GM19463 (cell line): ENCODE measurements at regions not wholly inside any gene's neighbourhood (a gene's known extent, or its start where the extent isn't known, plus 50 kb on each side); places are given as distances from the start of the nearest gene placed in this dataset.
"Not testable (repeated sequence)": the region's sequence is repeated elsewhere in the genome, so short reads cannot be mapped to it uniquely, and the experiment has no call there.

ENCODE experiments used
- ATAC-seq: cut with Tn5 transposase; IDR thresholded peaks from one replicate; pipeline ENCODE4 v1.9.1; 2021; ENCODE audit warnings: mild to moderate bottlenecking, moderate library complexity; ENCODE audit not compliant: unreplicated experiment

DNA sequence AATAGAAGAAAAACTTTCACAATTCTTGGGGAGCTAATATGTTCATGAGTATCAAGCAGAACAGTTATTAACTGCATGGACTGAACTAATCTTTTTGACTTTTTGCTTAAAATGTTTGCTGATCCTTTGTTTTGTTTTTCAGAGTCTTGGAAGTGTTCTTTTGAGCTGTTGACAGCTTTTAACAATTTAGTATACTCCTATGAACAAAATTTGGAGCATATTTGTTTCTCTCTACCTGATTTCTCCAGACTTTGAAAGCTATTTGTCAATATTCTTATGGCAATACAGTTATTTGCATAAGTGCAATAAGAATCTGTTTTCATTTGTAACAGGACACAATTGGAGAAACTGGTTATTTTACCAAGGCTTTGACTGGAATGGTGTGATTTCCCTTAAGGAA is 192.0 kb upstream of the ETV3 start:
- not testable (repeated sequence) for ATAC-seq

DNA sequence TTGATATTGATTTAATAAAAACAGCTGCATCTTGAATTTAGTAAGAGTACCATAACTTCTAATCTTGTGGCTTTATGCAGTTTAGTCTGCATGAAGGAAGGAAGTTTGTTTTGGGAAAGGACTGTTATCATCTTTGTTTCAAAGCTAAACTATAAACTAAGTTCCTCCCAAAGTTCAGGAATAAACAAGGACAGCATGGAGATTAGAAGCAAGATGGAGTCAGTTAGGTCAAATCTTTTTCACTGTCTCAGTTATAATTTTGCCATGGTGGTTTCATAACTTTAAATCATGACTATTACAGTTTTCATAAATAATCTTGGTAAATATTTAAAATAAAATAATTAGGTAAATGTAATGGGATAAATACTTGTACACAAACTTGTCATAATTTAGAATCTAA is 189.9 kb upstream of the ETV3 start:
- not testable (repeated sequence) for ATAC-seq

DNA sequence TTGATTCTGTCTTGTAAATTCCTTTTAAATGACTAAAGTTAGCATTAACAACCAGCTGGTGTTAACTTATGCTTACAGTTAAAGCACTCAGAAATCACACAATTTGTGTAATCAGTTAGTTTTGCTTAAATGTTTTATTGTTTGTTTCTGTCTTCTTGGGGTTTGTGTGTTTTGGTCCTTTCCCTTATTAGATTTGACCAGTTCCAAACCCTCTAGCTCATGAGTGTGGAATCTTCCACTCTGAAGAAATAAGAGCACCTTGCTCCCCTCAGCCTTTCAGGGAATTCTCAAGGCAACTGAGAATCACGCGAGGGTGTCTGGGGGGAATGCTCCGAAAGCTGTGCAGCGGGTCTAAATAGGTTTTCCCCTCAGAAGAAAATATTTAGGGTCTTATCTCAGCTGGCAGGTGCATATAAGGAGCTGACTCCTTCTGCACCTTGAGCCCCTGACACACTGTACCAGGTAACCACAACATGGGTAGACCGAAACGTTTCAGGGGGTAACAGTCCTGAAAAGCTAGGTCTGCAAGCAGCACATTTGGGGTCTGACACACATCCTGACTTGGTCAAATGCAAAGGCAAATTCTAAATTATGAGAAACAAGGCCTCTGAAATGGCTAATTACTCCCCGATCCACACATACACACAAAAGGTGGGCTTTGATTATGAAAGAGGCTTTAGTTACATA is 188.1 kb upstream of the ETV3 start:
- ATAC-seq: no peak

DNA sequence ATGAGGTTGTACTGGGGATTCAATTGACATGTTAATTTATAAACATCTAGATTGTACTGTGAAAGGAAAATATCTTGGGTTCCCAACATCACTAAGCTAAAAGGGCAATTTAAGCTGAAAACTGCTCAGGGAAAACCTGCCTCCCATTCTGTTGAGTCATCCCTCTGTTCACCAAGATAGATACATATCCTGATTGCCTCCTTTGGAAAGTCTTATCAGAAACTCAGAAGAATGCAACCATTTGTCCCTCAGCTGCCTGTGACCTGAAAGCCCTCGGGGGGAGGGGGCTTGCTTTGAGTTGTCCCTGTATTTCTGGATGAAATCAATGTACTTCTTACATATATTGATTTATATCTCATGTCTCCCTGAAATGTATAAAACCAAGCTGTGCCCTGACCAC is 187.0 kb upstream of the ETV3 start:
- no peak for ATAC-seq

DNA sequence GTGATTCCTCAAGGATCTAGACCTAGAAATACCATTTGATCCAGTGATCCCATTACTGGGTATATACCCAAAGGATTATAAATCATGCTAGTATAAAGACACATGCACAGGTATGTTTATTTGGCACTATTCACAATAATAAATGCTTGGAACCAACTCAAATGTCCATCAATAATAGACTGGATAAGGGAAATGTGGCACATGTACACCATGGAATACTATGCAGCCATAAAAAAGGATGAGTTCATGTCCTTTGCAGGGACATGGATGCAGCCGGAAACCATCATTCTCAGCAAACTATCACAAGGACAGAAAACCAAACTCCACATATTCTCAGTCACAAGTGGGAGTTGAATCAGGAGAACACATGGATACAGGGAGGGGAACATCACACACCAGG is 183.8 kb upstream of the ETV3 start:
- not testable (repeated sequence) for ATAC-seq

DNA sequence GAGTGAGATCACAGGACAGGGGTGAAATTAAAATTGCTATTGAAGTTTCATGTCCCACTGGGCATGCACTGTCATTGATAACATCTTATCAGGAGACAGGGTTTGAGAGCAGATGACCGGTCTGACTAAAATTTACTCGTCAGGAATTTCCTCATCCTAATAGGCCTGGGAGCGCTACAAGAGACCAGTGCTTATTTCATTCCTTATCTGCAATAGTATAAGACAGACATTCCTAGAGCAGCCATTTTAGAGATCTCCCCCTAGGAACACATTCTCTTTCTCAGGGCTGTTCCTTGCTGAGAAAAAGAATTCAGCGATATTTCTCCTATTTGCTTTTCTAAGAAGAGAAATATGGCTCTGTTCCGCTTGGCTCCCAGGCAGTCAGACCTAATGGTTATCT is 181.4 kb upstream of the ETV3 start:
- ATAC-seq: no peak

DNA sequence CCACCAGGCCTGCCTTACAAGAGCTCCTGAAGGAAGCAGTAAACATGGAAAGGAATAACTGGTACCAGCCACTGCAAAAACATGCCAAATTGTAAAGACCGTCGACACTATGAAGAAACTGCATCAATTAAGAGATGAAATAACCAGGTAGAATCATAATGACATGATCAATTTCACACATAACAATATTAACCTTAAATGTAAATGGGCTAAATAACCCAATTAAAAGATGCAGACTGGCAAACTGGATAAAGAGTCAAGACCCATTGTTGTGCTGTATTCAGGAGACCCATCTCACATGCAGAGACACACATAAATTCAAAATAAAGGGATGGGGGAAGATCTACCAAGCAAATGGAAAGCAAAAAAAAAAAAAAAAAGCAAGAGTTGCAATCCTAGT is 179.0 kb upstream of the ETV3 start:
- not testable (repeated sequence) for ATAC-seq

DNA sequence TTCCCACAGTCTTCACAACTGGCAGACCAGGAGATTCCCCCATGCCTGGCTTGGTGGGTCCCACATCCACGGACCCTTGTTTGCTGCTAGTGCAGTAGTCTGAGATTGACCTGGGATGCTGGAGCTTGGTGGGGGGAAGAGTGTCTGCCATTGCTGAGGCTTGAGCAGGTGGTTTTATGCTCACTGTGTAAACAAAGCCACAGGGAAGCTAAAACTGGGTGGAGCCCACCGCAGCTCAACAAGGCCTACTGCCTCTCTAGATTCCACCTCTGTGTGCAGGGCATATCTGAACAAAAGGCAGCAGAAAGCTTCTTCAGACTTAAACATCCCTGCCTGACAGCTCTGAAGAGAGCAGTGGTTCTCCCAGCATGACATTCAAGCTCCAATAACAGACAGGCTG is 177.3 kb upstream of the ETV3 start:
- no peak for ATAC-seq

DNA sequence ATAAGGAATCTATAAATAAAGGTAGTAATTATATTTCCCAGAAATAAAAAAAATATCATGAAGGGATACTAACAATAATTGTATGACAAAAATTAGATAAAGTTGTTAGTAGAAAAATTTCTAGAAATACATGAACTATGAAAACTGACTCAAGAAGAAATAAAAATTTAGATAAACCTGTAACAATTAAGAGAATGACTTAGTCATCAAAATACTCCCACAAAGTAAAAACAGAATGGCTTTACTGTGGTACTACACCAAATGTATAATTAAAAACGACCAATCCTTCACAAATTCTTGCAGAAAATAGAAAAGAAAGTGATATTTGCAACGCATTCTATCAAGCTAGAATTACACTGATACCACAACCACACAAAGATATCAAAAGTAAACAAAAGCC is 176.2 kb upstream of the ETV3 start:
- ATAC-seq: no peak

DNA sequence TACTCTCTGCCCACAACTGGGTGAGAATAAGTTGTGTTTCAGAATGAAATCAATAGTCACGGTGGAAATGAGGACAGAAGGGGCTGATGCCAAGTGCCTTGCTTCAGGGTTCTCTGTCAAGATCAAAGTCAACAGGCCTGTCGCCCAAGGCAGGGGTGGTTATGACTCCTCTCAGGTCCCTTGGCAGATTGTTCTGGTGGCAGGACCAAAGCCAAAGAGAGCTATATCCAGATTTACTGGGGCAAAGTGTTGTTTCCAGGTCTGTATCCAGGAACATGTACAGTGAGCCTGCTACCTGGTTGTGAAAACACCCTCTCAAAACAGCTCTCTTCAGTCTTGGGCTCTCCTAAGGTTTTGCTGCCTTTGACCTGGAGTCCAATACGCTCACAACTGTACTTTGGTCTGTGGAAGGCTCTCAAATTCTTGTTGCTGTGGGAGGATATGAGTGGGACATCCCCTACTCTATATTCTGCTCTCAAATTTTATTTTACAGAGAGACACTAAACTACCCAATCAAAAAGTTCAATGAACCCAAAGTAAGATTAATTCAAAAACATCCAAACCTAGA is 175.1 kb upstream of the ETV3 start:
- no peak for ATAC-seq

DNA sequence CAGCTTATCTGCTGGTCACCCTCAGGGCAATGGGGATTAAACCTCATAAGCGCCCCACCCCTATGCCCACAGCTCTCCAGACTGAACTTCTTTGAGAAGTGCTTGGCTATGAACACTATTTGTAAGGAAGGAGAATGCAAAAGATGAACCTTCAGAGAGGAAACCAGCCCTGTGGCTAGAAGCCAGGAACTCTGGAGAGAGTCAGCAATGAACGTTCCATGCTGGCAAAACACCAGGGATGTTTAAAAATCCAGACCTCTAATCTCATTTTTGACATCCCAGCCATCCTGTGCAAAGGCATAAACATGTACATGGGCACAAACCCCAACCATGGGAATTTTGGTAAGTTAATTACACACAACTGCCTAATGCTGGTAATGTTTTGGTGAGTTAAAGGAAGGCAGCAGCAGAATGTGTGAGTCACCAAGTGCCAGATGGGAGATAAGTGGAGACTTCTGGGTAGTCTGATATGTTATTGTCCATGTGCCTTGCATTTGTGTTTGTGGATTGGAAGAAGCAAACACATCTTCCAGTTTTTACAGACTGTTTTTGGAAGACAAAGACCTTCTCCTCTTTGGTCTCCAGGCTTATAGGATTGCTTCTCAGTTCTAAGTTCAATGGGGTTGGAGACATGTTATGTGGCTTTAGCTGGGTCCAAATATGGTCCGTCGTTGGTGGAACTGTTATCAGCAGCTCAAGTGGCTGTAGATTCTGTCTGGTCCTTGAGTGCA is 174.1 kb upstream of the ETV3 start:
- no peak for ATAC-seq

DNA sequence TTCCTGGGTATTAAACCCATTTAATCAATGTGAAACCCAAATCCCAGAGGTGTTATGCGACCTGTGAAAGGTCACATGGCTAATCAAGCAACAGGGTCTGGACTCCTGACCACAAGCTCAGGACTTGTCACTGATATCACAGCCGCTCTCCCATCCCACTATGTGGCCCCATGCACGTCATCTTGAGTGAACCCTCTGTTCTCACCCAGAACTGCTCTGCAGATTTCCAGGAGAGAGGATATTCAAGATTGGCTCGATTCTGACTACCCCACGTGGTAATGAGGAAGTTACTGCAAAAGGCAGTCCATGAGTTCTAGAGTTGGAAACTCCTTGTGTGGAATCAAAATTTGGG is 173.5 kb upstream of the ETV3 start:
- no peak for ATAC-seq

DNA sequence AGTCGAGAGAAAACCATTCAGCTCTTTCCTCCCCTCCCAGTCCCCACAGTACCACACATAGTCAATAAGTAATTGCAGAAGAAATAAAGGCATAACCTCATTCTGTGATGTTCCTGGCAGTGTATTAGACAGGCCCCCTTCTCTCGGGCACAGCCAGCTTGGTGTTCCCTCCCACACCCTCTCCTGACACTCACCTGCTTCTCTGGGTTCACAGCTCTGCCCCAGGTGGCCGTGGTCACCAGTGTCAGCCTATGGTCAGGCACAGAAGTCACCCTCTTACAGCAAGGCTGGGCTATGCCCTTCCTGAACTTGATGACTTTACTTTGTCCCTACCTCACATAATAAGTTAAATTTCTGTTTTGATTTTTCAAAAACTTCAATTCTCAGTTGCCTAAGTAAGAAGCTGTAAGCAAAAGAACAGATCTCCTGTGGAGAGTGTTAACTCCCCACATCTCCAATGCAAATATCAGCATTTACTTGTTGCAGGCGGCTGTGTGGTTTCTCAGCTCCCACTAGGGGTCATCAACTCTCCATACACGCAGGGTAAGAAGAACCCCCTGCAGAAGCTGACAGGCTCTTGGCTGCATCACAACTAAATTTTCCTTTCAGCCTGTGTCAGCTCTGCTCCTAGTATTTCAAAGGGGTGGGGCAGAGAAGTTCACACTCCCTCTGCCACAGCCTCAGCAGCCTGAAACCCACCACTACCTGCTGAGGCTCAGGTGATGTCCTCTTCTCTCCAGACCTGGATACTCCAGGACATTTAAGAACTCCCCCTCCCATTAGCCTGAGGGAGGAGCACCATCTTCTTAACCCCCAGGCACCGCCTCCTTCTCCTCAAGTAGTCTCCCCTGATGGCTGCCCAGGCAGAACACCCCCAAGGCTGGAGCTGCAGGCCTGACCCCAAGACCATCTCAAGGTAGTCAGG is 172.9 kb upstream of the ETV3 start:
- not testable (repeated sequence) for ATAC-seq

DNA sequence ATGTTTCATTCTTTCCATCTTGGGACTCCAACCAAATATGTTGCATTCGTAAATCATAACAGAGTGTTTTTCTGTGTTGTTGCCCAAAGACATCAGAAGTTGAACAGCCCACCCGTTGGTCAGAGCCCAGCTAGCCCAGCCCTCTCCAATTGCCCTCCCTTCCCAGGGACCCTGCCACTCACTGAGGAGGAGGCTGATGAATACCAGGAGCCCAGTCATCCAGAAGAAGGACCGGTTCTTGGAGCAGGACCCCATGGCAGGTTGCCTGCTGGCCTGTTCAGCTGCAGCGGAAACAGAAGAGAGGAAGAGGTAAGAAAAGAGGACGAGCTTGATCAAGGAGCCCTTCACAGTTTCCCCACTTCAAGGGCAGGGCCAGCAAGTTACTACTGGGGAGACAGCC is 172.2 kb upstream of the ETV3 start:
- no peak for ATAC-seq

DNA sequence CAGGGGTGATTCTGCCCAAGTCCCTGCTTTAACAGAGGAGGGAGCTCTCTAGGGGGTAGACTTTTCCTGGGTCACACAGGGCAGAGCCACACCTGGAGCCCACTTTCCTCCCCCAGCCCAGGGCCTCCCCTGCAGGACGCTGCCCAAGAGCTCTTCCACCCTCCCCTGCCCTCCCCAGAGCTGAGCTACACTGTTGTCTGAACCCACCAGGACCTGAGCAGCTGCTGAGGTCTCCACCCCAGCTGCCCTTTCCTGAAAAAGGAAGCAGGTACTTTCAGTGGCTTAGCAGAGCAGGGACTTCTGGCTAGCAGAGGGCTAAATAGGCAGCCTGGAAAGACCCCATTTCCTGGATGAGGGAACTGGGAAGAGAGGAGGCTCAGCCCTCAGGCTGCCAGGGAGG is 169.3 kb upstream of the ETV3 start:
- ATAC-seq: peak; percentile 84

DNA sequence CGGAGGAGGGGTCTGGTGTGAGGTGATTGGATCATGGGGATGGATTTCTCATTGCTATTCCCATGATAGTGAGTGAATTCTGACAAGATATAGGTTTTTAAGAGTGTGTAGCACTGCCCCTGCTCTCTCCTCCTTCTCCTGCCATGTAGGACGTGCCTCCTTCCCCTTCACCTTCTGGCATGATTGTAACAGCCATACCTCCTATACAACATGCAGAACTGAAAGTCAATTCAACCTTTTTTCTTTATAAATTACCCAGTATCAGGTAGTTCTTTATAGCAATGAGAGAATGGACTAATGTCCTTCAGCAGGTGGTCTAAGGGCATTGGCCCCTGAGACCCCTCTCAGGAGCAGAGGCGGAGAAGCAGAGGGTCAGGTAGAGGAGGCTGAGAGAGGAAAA is 168.7 kb upstream of the ETV3 start:
- ATAC-seq: no peak

DNA sequence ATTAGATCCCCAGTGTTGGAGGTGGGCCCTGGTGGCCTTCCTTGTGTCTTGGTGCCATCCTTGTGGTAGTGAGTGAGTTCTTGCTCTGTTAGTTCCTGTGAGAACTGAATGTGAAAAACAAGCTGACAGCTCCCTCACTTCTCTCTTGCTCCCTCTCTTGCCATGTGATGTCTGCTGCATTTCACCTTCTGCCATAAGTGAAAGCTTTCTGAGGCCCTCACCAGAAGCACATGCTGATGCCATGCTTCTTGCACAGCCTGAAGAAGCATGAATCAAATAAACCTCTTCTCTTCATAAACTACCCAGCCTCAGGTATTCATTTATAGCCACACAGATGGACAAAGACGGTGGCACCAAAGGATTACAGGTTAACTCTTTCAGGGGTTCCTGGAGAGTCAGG is 166.1 kb upstream of the ETV3 start:
- ATAC-seq: no peak

DNA sequence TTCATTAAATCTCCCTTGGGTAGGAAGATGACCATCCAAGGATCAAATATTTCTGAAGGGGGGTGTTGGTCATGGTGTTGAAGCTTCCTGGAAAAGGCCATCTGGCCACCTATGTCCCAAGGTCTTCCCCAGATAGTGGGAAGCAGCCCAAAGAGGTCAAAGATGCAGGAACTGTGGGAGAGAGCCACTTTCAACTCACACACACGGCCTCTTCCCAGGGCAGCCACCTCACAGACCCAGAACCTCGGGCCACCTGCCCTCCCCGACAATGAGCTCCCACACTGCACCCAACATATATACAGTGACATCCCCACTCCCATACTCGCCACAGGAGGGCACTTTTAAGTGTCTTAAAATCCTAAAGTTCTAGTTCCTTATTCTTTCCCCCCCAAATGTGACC is 164.5 kb upstream of the ETV3 start:
- no peak for ATAC-seq

DNA sequence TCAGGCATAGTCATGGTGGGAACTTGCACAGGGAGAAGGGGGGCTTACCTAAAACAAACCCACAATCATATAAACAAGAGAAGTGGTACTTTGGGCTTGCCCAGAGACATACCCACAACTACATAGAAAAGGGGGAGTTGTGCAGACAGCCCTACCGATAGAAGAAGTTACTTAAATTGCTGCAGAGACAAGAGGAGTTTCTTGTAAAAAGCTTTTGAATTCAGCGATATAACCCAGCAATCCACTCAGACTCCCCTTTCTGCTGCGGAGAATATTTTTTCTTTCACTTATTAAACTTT is 164.0 kb upstream of the ETV3 start:
- no peak for ATAC-seq

DNA sequence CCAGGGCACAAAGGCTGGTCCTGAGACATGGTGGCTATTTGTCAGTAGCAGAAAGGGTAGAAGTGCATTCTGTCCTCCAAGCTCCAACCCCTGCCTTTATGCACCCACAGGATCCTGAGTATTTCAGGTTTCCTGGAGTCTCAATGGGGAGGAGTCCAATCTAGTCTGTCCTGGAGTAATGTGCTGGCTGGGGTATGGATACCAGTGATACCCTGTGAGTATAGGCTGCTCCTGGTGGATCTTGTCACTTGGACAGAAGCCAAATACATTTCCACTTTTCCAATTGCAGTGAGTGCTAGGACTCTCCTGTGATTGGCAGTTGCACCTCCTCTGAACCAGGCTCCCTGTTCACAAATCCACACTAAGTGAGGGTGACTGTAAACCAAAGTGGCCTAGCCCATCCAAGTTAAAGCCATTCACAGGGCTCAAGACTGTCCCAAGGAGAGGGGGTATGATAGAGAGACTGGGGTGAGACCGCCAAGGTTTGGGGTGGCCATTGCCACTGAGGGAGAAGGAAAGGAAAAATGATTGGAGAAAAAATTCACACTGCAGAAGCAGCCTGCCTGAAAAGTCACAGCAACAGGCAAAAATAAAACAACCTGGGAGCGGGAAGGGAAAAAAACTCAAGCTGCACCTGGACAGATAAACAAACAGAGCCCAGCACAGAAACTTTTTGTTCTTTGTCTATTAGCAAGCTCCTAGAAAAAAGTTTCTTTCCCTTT is 163.4 kb upstream of the ETV3 start:
- no peak for ATAC-seq
